OCI-LY1 (cell line): ENCODE measurements at regions not wholly inside any gene's neighbourhood (a gene's known extent, or its start where the extent isn't known, plus 50 kb on each side); places are given as distances from the start of the nearest gene placed in this dataset.

Experiments used
- H2AFZ ChIP-seq: fragments of 200-600 bp; sonication (generic), shearing (Covaris generic); 2 replicates; pipeline ENCODE4 v1.6.0; 2014; ENCODE audit warnings: antibody characterized with exemption, mild to moderate bottlenecking, low read length
- H3F3A ChIP-seq: fragments of 200-600 bp; sonication (generic), shearing (Covaris generic); 2 replicates; pipeline ENCODE4 v1.6.0; 2014; ENCODE audit warnings: mild to moderate bottlenecking, antibody characterized with exemption, low read length, moderate library complexity; ENCODE audit not compliant: insufficient read depth
- H3K27ac ChIP-seq: fragments of 200-600 bp; sonication (generic); 2 replicates; pipeline ENCODE4 v1.5.1; 2014; ENCODE audit warnings: low read length, mixed run types, mild to moderate bottlenecking, low read depth; ENCODE audit not compliant: poor library complexity, severe bottlenecking
- H3K27me3 ChIP-seq: fragments of 200-600 bp; sonication (generic); 2 replicates; pipeline ENCODE4 v1.6.0; 2014; ENCODE audit warnings: antibody characterized with exemption, mild to moderate bottlenecking, low read length, moderate library complexity; ENCODE audit not compliant: insufficient read depth
- H3K36me3 ChIP-seq: fragments of 200-600 bp; sonication (generic); 2 replicates; pipeline ENCODE4 v1.6.1; 2014; ENCODE audit warnings: mild to moderate bottlenecking, antibody characterized with exemption, low read length, moderate library complexity, mixed read lengths; ENCODE audit not compliant: insufficient read depth
- H3K4me1 ChIP-seq: fragments of 200-600 bp; sonication (generic); 2 replicates; pipeline ENCODE4 v1.5.1; 2014; ENCODE audit warnings: mild to moderate bottlenecking, low read length, moderate library complexity; ENCODE audit not compliant: insufficient read depth, severe bottlenecking
- H3K4me2 ChIP-seq: fragments of 200-600 bp; sonication (generic), shearing (Covaris generic); 2 replicates; pipeline ENCODE4 v1.6.1; 2014; ENCODE audit warnings: low read length
- H3K4me3 ChIP-seq: fragments of 200-600 bp; sonication (generic); 2 replicates; pipeline ENCODE4 v1.5.1; 2014; ENCODE audit warnings: low read length, low read depth, mild to moderate bottlenecking, mixed read lengths; ENCODE audit not compliant: poor library complexity, severe bottlenecking
- H3K79me2 ChIP-seq: fragments of 200-600 bp; shearing (Covaris generic); 2 replicates; pipeline ENCODE4 v1.6.1; 2016; ENCODE audit warnings: mixed run types, low read length, mixed read lengths; ENCODE audit not compliant: insufficient read depth
- H3K9ac ChIP-seq: fragments of 200-600 bp; sonication (generic), shearing (Covaris generic); 2 replicates; pipeline ENCODE4 v1.6.1; 2014; ENCODE audit warnings: mild to moderate bottlenecking, low read length, mixed read lengths
- H3K9me2 ChIP-seq: fragments of 200-600 bp; sonication (generic), shearing (Covaris generic); 2 replicates; pipeline ENCODE4 v1.6.1; 2014; ENCODE audit warnings: low read depth, mild to moderate bottlenecking, low read length, mixed read lengths
- H3K9me3 ChIP-seq: fragments of 200-600 bp; shearing (Covaris generic); 2 replicates; pipeline ENCODE4 v1.6.1; 2014; ENCODE audit warnings: low read length, mixed read lengths
- H4K20me1 ChIP-seq: fragments of 200-600 bp; sonication (generic), shearing (Covaris generic); 2 replicates; pipeline ENCODE4 v1.6.0; 2016; ENCODE audit warnings: mild to moderate bottlenecking, low read length; ENCODE audit not compliant: insufficient read depth
- EZH2 ChIP-seq: fragments of 200-600 bp; sonication (generic), shearing (Covaris generic); IDR thresholded peaks from 2 replicates; pipeline ENCODE4 v1.8.0; 2017; ENCODE audit warnings: borderline replicate concordance, mixed run types, mild to moderate bottlenecking, antibody characterized with exemption, low read length, moderate library complexity, mixed read lengths
- TF ChIP-seq, protein P1 (sequence below): fragments of 200-600 bp; sonication (generic), shearing (Covaris generic); IDR thresholded peaks from 2 replicates; pipeline ENCODE4 v1.5.1; 2017; ENCODE audit warnings: mild to moderate bottlenecking, antibody characterized with exemption, low read length, moderate library complexity, mixed read lengths

DNA sequence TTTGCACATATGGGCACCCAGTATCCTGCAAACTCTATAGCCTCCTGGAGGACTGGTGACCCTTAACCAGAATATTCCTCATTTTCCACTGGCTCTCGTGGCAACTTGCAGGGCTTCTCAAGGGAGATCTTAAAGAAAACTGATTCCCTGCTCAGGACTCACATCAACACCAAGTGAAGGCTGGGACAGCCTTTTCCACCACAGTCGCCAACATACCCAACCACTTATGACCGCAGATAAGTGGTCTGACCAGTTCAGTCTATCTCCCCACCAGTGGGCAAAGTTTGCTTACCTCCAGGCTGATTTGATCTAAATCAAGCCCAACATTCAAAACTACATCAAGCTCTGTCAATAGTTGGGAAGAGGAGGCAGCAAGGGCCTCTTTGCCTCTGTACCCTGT, 289.3 kb upstream of the GATB start:
- no peak overlapping the region for H3K4me3 ChIP-seq
- peaks cover 7% of the 10 kb centered on the region for H3K4me1 ChIP-seq
- no peaks in the 10 kb centered on the region for H3F3A ChIP-seq
- H3K79me2 ChIP-seq = no peaks in the 10 kb centered on the region
- H4K20me1 ChIP-seq = no peaks in the 10 kb centered on the region
- H3K9ac ChIP-seq = no peak overlapping the region
- H3K27me3 ChIP-seq = no peaks in the 10 kb centered on the region; the same call in 1 of the 2 replicates
- no peaks in the 10 kb centered on the region for H3K36me3 ChIP-seq
- H3K9me2 ChIP-seq = no peaks in the 10 kb centered on the region
- H3K9me3 ChIP-seq = no peaks in the 10 kb centered on the region
- H2AFZ ChIP-seq = no peak overlapping the region
- TF ChIP-seq, protein P1, sequence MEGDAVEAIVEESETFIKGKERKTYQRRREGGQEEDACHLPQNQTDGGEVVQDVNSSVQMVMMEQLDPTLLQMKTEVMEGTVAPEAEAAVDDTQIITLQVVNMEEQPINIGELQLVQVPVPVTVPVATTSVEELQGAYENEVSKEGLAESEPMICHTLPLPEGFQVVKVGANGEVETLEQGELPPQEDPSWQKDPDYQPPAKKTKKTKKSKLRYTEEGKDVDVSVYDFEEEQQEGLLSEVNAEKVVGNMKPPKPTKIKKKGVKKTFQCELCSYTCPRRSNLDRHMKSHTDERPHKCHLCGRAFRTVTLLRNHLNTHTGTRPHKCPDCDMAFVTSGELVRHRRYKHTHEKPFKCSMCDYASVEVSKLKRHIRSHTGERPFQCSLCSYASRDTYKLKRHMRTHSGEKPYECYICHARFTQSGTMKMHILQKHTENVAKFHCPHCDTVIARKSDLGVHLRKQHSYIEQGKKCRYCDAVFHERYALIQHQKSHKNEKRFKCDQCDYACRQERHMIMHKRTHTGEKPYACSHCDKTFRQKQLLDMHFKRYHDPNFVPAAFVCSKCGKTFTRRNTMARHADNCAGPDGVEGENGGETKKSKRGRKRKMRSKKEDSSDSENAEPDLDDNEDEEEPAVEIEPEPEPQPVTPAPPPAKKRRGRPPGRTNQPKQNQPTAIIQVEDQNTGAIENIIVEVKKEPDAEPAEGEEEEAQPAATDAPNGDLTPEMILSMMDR = no peak
- TF ChIP-seq EZH2 = no peak
- no peak overlapping the region for H3K4me2 ChIP-seq
- H3K27ac ChIP-seq = no peak overlapping the region

DNA sequence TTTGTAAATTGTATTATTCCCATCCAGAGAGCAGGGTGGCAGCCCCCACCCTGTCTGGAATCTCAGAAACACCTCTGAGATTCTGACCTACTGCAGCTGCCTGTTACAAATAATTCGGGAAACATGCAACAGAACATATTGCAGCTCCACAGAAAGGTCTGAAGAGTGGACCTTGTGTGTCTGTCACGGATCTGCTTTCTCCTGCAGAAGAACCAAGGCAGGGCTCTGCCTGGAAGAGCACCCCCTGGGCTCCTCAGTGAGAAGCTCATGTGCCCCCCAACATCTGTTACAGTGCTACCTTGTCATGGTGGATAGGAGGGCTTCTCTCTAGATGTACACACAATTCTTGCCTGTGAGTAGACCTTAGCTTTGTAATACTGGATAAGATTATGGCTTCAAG, 286.6 kb upstream of the GATB start:
- no peaks in the 10 kb centered on the region for H3K9me2 ChIP-seq
- H2AFZ ChIP-seq = no peak overlapping the region
- no peak overlapping the region for H3K4me2 ChIP-seq
- H3K27ac ChIP-seq = no peak overlapping the region
- no peaks in the 10 kb centered on the region for H3K79me2 ChIP-seq
- TF ChIP-seq, protein P1 = no peak
- no peak for TF ChIP-seq EZH2
- no peaks in the 10 kb centered on the region for H3F3A ChIP-seq
- H3K36me3 ChIP-seq = no peaks in the 10 kb centered on the region
- H3K4me1 ChIP-seq = peaks cover 3% of the 10 kb centered on the region
- no peak overlapping the region for H3K4me3 ChIP-seq
- H4K20me1 ChIP-seq = no peaks in the 10 kb centered on the region
- no peaks in the 10 kb centered on the region; the same call in 1 of the 2 replicates for H3K27me3 ChIP-seq
- H3K9me3 ChIP-seq = no peaks in the 10 kb centered on the region
- no peak overlapping the region for H3K9ac ChIP-seq

DNA sequence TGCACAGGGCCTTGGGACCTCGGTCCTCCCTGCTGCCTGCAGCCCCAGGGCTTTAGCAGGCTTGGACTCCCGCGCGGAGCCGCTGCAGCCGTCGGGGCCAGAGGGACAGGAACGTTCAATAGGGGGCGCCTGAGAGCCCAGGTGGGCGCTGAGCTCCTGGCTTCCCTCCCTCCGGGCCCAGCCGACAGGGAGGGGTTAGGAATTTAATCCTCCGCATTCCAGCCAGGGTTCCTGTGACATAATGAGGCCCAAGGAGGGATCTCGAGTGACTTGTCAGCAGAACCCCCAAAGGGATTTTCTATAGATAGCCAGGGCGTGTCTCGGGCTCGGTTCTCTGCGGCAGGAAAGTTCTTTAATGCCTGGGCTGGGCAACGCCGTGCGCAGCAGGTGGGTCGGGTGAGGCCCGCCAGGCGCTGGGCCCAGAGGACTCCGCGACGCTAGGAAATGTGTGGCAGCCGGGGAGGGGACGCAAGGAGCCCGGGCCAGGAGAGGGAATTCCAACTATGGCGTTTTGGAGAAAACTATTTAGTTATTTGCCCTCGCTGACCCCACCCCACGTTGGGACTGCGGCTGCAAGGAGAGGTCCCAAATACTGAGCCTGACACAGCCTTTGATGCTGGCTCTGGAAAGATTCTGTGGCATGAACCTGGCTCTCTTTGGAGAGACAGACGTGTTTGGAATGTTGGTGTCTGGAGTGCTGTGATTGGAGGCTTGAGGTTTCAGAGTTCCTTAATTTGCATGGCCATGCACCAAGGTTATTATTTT, 285.2 kb upstream of the GATB start:
- H3K79me2 ChIP-seq = no peaks in the 10 kb centered on the region
- H3K27me3 ChIP-seq = no peaks in the 10 kb centered on the region; the same call in 1 of the 2 replicates
- no peaks in the 10 kb centered on the region for H3K36me3 ChIP-seq
- H3K9me2 ChIP-seq = no peaks in the 10 kb centered on the region
- H4K20me1 ChIP-seq = no peaks in the 10 kb centered on the region
- no peaks in the 10 kb centered on the region for H3F3A ChIP-seq
- no peak overlapping the region for H3K4me2 ChIP-seq
- no peak overlapping the region for H3K4me3 ChIP-seq
- TF ChIP-seq, protein P1 = peak; percentile 37
- no peak for TF ChIP-seq EZH2
- H3K9ac ChIP-seq = no peak overlapping the region
- no peaks in the 10 kb centered on the region for H3K9me3 ChIP-seq
- H3K27ac ChIP-seq = no peak overlapping the region
- H2AFZ ChIP-seq = no peak overlapping the region
- H3K4me1 ChIP-seq = no peaks in the 10 kb centered on the region
